Loucy (cell line): ENCODE measurements at regions not wholly inside any gene's neighbourhood (a gene's known extent, or its start where the extent isn't known, plus 50 kb on each side); places are given as distances from the start of the nearest gene placed in this dataset.

ENCODE experiments used
- H2AFZ ChIP-seq: fragments of 200-600 bp; sonication (generic); 2 replicates; pipeline ENCODE4 v1.6.0; 2016; ENCODE audit warnings: antibody characterized with exemption, mild to moderate bottlenecking, low read length, moderate library complexity
- H3F3A ChIP-seq: fragments of 200-600 bp; 2 replicates; pipeline ENCODE4 v1.6.0; 2016; ENCODE audit warnings: antibody characterized with exemption, low read depth, mild to moderate bottlenecking
- H3K27me3 ChIP-seq: fragments of 200-600 bp; sonication (generic); 2 replicates; pipeline ENCODE4 v1.6.1; 2014; ENCODE audit warnings: low read length, mild to moderate bottlenecking; ENCODE audit not compliant: insufficient read depth, poor library complexity, severe bottlenecking
- H3K36me3 ChIP-seq: fragments of 200-600 bp; sonication (generic); 2 replicates; pipeline ENCODE4 v1.6.1; 2016; ENCODE audit warnings: low read length; ENCODE audit not compliant: insufficient read depth
- H3K4me1 ChIP-seq: fragments of 200-600 bp; sonication (generic); 2 replicates; pipeline ENCODE4 v1.5.1; 2014; ENCODE audit warnings: low read length, mild to moderate bottlenecking; ENCODE audit not compliant: insufficient read depth, poor library complexity, severe bottlenecking
- H3K4me2 ChIP-seq: fragments of 200-600 bp; sonication (generic); 2 replicates; pipeline ENCODE4 v1.6.0; 2014; ENCODE audit warnings: antibody characterized with exemption, low read length, low read depth, mild to moderate bottlenecking; ENCODE audit not compliant: poor library complexity, severe bottlenecking
- H3K4me3 ChIP-seq: fragments of 200-600 bp; sonication (generic); 2 replicates; pipeline ENCODE4 v1.5.1; 2014; ENCODE audit warnings: low read length, mild to moderate bottlenecking, mixed read lengths; ENCODE audit not compliant: poor library complexity, severe bottlenecking
- H3K79me2 ChIP-seq: fragments of 200-600 bp; sonication (generic); 2 replicates; pipeline ENCODE4 v1.6.1; 2014; ENCODE audit warnings: low read length; ENCODE audit not compliant: insufficient read depth
- H3K9ac ChIP-seq: fragments of 200-600 bp; sonication (generic); 2 replicates; pipeline ENCODE4 v1.6.0; 2014; ENCODE audit warnings: mild to moderate bottlenecking, low read depth, low read length, moderate library complexity; ENCODE audit not compliant: poor library complexity, severe bottlenecking
- H3K9me2 ChIP-seq: fragments of 200-600 bp; sonication (generic); replicated peaks from 2 replicates; pipeline ENCODE4 v1.6.1; 2016; ENCODE audit warnings: low read depth, low read length, mixed read lengths
- H3K9me3 ChIP-seq: fragments of 200-600 bp; sonication (generic); 2 replicates; pipeline ENCODE4 v1.6.1; 2014; ENCODE audit warnings: mild to moderate bottlenecking, antibody characterized with exemption, low read length, low read depth; ENCODE audit not compliant: insufficient read depth
- H4K20me1 ChIP-seq: fragments of 200-600 bp; sonication (generic); 2 replicates; pipeline ENCODE4 v1.6.0; 2014; ENCODE audit warnings: antibody characterized with exemption, low read length, mild to moderate bottlenecking; ENCODE audit not compliant: insufficient read depth, poor library complexity, severe bottlenecking
- CTCF ChIP-seq: fragments of 200-600 bp; sonication (generic); conservative IDR thresholded peaks from 2 replicates; pipeline ENCODE4 v1.5.1; 2014; ENCODE audit warnings: mild to moderate bottlenecking, antibody characterized with exemption, low read length
- EZH2phosphoT487 ChIP-seq: fragments of 200-600 bp; IDR thresholded peaks from 2 replicates; pipeline ENCODE4 v1.6.1; 2018; ENCODE audit warnings: antibody characterized with exemption, mild to moderate bottlenecking, moderate library complexity, borderline replicate concordance

GRCh38 chr2:21367421-21367820 is 243.7 kb downstream of the TDRD15 start:
- no peaks in the 10 kb centered on the region for H3K4me1 ChIP-seq
- H2AFZ ChIP-seq, result no peak overlapping the region
- no peaks in the 10 kb centered on the region for H3K27me3 ChIP-seq
- no peak overlapping the region for H3K4me3 ChIP-seq
- no peaks in the 10 kb centered on the region for H4K20me1 ChIP-seq
- H3K9me3 ChIP-seq, result no peaks in the 10 kb centered on the region
- TF ChIP-seq EZH2phosphoT487, result no peak
- no peak for TF ChIP-seq CTCF
- no peak overlapping the region for H3K9ac ChIP-seq
- no peaks in the 10 kb centered on the region; the same call in 1 of the 2 replicates for H3K9me2 ChIP-seq
- no peaks in the 10 kb centered on the region for H3F3A ChIP-seq
- H3K36me3 ChIP-seq, result no peaks in the 10 kb centered on the region
- no peak overlapping the region for H3K4me2 ChIP-seq
- H3K79me2 ChIP-seq, result no peaks in the 10 kb centered on the region

GRCh38 chr2:21369787-21370186 is 246.0 kb downstream of the TDRD15 start:
- no peaks in the 10 kb centered on the region for H3K9me3 ChIP-seq
- H4K20me1 ChIP-seq, result no peaks in the 10 kb centered on the region
- TF ChIP-seq CTCF (no peak), EZH2phosphoT487 (no peak)
- no peaks in the 10 kb centered on the region for H3K36me3 ChIP-seq
- H3K27me3 ChIP-seq, result no peaks in the 10 kb centered on the region
- no peak overlapping the region for H2AFZ ChIP-seq
- no peak overlapping the region for H3K4me3 ChIP-seq
- H3K79me2 ChIP-seq, result no peaks in the 10 kb centered on the region
- no peaks in the 10 kb centered on the region; the same call in 1 of the 2 replicates for H3K9me2 ChIP-seq
- H3F3A ChIP-seq, result no peaks in the 10 kb centered on the region
- no peaks in the 10 kb centered on the region for H3K4me1 ChIP-seq
- no peak overlapping the region for H3K4me2 ChIP-seq
- no peak overlapping the region for H3K9ac ChIP-seq

- Histone ChIP-seq H3K9me2 (no peaks in the 10 kb centered on the region), H3K4me2 (no peak overlapping the region), H3K9me3 (no peaks in the 10 kb centered on the region), H4K20me1 (no peaks in the 10 kb centered on the region), H3K36me3 (no peaks in the 10 kb centered on the region), H3K9ac (no peak overlapping the region), H3F3A (no peaks in the 10 kb centered on the region), H3K4me1 (no peaks in the 10 kb centered on the region), H2AFZ (no peak overlapping the region), H3K79me2 (no peaks in the 10 kb centered on the region), H3K4me3 (no peak overlapping the region), H3K27me3 (no peaks in the 10 kb centered on the region)
- TF ChIP-seq EZH2phosphoT487 (no peak), CTCF (no peak)
These were observed 247.8 kb downstream of the TDRD15 start for GRCh38 chr2:21371499-21372003.
